ENCODE measurements at regions not wholly inside any gene's neighbourhood (a gene's known extent, or its start where the extent isn't known, plus 50 kb on each side); places are given as distances from the start of the nearest gene placed in this dataset.

DNA sequence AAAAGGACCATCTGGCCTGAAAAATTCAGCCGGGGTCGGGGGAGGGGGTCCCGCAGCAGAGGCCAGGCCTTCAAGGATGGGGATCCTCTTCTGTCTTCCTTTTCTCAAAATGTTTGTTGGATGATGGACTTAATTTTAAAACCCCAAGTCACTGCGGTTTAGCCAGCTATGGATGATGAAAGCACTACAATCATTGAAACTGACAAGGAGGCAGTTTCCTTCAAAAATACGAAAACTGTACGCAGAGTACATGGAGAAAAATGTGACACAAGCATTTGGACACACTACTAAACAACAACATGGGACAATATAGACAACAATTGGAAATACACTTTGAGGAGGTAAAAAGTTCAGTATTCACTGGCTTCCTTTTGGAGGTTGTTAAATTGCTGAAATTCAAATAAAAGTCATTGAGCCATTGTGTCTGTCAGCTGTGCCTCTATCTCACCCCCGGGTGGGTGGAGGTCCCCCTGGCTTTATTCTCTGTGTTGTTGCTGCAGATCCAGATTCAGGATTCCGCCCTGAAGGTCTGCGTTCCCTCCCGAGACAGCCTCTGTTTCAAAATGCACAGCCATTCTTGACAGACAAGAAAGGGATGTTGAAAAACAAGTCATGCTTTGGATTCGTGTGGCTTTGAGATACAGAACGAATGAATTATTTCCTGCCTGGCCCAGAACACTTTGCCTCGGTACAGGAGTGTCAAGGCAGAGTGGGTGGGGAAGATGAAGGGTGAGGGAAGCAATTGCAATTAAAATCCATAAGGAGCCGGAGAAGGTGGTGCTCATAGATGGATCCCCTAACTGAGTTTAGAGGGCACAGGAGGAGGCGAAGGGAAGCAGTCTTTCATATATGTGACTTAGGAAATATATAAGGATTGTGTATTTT lies 118.2 kb downstream of the TTLL2 start:
- peaks cover 2% of the 10 kb centered on the region for H3K27me3 Mint-ChIP-seq (ENCODE audit: low read depth)
- no peaks in the 10 kb centered on the region for H3K4me1 Mint-ChIP-seq (ENCODE audit: low read depth)

DNA sequence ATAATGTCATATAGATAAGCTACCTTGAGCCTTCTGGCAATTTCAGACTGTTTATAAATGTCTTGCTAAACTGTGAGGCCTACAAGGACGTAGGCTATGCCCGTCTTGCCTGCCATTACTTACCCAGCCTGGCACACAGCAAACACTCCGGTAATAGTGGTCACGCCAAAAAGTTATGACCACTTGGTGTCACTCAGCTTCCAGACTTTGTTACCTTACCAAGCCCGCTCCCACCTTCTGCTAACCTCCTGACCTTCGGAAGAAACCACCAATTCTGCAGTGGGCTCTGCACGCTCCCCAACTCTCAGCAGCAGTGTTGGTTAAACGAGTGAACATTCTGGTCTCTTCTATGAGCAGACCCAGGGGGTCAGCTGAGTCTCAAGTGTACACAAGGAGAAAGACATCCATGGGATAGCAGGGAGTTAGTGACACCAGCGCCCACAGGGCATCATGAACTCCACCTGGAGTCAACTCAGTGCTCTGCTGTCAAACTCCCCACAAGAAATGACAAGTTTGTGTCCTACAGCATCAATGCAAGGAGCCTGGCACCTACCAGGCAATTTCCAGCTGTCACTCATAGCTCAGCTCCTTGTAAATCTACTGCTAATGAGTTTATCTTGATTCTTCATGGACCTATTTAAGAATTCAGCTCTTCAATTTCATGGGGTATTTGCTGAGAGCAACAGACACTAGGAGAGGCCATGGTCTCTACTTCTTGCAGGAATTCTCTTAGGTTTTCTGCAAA lies 119.9 kb downstream of the TTLL2 start:
- H3K36me3 Mint-ChIP-seq (ENCODE audit: insufficient read depth), result no peaks in the 10 kb centered on the region
- no peaks in the 10 kb centered on the region for H3K9me3 Mint-ChIP-seq
- no peak for ATAC-seq
- no peaks in the 10 kb centered on the region for H3K4me1 Mint-ChIP-seq (ENCODE audit: low read depth)
- no peak for DNase-seq
- peaks cover 2% of the 10 kb centered on the region for H3K27me3 Mint-ChIP-seq (ENCODE audit: low read depth)
- H3K4me3 Mint-ChIP-seq, result no peak overlapping the region

More for the DNA sequence above, 118.2 kb downstream of the TTLL2 start:
- Mint-ChIP-seq H3K4me3 (no peak overlapping the region), H3K36me3 (ENCODE audit: insufficient read depth) (no peaks in the 10 kb centered on the region), H3K9me3 (no peaks in the 10 kb centered on the region)
- no peak for ATAC-seq
- DNase-seq, result no peak

DNA sequence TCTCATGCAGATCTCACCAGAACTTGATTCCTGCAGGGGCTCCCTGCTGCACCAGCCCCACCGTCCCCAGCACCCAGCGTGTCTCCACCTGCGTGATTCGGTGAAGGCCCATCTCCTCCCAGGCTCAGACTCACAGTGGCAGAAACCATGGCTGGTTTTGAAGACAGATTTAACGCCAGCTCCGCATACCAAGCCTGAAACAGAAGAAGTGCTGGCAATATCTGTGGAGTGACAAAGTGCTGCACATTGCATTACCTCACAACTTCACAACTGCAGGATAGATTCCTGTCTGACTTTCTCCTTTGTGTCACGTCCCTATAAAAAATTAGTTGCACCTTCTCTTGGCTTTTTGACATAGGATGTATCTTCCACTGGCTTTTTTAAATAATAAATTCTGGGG lies 120.7 kb downstream of the TTLL2 start:
- peaks cover 2% of the 10 kb centered on the region for H3K27me3 Mint-ChIP-seq (ENCODE audit: low read depth)

DNA sequence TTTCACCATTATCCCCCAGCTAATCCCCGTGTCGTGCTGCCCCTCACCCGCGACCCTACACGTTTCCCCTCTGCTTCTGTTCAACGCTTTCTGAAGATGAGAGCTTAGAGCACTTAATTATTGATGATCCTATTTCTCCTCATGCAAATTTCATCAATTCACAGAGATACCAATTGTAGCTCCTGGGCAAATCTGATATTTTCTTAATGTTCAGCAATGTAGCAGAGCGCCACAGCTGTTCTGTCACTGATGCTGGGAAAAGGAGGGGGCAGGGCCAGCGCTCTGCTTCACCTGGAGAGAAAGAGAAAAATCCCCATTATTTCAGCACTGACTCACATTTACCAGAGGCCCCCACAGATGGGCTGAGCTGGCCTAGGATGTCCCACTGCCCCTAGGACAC lies 121.2 kb downstream of the TTLL2 start:
- Mint-ChIP-seq H3K4me3 (no peak overlapping the region), H3K4me1 (ENCODE audit: low read depth) (no peaks in the 10 kb centered on the region), H3K36me3 (ENCODE audit: insufficient read depth) (no peaks in the 10 kb centered on the region), H3K9me3 (no peaks in the 10 kb centered on the region), H3K27me3 (ENCODE audit: low read depth) (peaks cover 2% of the 10 kb centered on the region)
- ATAC-seq (no peak), DNase-seq (no peak)

More for the DNA sequence above, 120.7 kb downstream of the TTLL2 start:
- ATAC-seq (no peak), DNase-seq (no peak)
- Mint-ChIP-seq H3K4me1 (ENCODE audit: low read depth) (no peaks in the 10 kb centered on the region), H3K9me3 (no peaks in the 10 kb centered on the region), H3K36me3 (ENCODE audit: insufficient read depth) (no peaks in the 10 kb centered on the region), H3K4me3 (no peak overlapping the region)

DNA sequence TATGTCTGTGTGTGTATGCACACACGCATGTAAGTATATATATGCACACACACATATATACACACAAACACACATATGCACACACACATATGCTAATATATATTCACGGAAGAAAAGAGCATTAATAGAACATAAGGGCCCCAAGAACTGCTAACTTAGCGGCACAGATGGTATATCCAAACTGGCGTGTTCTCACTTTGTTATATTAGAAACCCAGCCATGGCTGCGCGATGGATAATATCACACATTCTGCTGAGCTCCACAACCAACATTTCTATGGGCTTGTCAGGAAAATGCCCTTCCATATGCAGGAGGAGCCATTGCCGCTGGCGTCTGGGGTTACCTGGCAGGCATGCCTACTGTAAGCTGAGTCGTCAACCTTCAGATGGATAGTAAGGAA lies 122.1 kb downstream of the TTLL2 start:
- H3K9me3 Mint-ChIP-seq, result no peaks in the 10 kb centered on the region
- H3K27me3 Mint-ChIP-seq (ENCODE audit: low read depth), result peaks cover under 1% of the 10 kb centered on the region
- DNase-seq (no peak), ATAC-seq (no peak)
- H3K4me3 Mint-ChIP-seq, result no peak overlapping the region
- H3K4me1 Mint-ChIP-seq (ENCODE audit: low read depth), result no peaks in the 10 kb centered on the region
- no peaks in the 10 kb centered on the region for H3K36me3 Mint-ChIP-seq (ENCODE audit: insufficient read depth)

DNA sequence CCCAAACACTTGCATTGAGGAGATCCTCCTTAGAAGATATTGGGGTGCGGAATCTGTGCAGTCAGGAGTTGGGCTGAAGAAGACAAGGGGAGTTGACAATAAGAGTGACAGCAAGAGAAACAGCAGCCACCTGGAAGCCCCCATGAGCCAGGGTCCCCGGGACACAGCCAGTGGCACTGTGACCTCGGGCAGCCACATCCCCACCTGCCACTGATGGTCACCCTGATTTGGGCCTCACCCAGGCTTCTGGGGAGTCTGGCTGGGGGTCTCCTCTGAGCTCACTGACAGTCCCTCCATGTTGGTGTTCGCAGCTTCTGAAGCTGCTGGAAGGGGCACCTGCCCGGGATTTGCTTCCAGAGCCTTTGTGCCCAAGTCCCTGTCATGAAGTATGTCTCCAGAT lies 123.5 kb downstream of the TTLL2 start:
- no peaks in the 10 kb centered on the region for H3K4me1 Mint-ChIP-seq (ENCODE audit: low read depth)
- DNase-seq, result no peak
- no peaks in the 10 kb centered on the region for H3K9me3 Mint-ChIP-seq

DNA sequence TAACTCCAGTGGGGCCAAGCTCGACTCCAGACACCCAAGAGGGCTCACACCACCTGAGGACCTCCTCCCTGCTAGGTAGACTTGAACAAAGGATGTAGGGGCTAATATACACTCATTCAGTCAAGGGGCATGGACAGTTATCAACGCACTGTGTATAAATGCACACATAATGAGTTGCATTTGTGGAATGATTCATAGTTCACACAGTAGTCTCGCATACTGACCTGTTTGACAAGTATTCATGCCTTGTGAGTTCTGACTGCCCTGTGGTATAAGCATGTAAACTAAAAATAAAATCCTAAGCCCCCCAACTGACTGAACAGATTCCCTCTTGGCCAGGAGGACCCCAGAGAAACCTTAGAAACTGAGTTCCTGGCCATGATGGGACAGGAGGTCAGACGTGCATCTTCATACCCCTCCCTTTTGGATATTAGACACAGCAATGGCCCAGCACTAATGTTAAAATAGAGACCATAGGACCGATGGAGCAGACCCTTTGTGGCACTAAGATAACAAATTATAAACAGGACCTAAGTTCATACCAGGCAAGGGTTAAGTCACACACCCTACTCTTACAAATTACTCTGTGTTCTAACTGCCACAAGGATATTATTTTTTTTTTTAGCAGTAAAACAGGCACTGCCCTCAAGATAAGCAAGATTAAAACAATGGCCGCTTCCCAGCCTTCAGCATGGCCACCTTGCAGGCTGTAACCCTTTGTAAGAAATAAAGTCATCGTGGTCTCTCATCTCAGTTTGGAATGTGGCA lies 124.4 kb downstream of the TTLL2 start:
- H3K4me1 Mint-ChIP-seq (ENCODE audit: low read depth), result no peaks in the 10 kb centered on the region
- H3K4me3 Mint-ChIP-seq, result no peak overlapping the region
- no peaks in the 10 kb centered on the region for H3K9me3 Mint-ChIP-seq
- DNase-seq (no peak), ATAC-seq (no peak)
- H3K27me3 Mint-ChIP-seq (ENCODE audit: low read depth), result no peaks in the 10 kb centered on the region
- no peaks in the 10 kb centered on the region for H3K36me3 Mint-ChIP-seq (ENCODE audit: insufficient read depth)

More for the DNA sequence above, 123.5 kb downstream of the TTLL2 start:
- Mint-ChIP-seq H3K36me3 (ENCODE audit: insufficient read depth) (no peaks in the 10 kb centered on the region), H3K27me3 (ENCODE audit: low read depth) (no peaks in the 10 kb centered on the region), H3K4me3 (no peak overlapping the region)
- no peak for ATAC-seq

DNA sequence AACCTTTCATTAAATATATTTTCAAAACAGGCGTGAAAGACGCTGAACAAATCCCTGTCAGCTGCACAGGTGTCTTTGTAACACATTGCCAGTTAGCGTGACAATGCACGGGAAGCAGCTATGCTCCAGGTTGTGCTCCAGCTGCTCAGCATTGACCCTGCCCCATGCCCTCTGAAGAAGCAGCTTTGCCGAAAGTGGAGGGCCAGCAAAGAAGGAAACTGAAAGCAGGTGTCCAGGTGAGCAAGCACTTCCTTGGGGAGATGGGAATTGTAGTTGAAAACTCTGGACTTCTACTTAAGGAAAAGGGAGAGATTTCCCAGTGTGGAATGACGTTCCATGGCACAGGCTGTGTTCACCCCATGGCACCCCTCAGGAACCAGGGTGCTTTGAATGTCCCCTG lies 125.7 kb downstream of the TTLL2 start:
- H3K4me1 Mint-ChIP-seq (ENCODE audit: low read depth), result no peaks in the 10 kb centered on the region
- DNase-seq (no peak), ATAC-seq (no peak)
- H3K9me3 Mint-ChIP-seq, result no peaks in the 10 kb centered on the region
- no peak overlapping the region for H3K4me3 Mint-ChIP-seq
- no peaks in the 10 kb centered on the region for H3K36me3 Mint-ChIP-seq (ENCODE audit: insufficient read depth)
- H3K27me3 Mint-ChIP-seq (ENCODE audit: low read depth), result no peaks in the 10 kb centered on the region

DNA sequence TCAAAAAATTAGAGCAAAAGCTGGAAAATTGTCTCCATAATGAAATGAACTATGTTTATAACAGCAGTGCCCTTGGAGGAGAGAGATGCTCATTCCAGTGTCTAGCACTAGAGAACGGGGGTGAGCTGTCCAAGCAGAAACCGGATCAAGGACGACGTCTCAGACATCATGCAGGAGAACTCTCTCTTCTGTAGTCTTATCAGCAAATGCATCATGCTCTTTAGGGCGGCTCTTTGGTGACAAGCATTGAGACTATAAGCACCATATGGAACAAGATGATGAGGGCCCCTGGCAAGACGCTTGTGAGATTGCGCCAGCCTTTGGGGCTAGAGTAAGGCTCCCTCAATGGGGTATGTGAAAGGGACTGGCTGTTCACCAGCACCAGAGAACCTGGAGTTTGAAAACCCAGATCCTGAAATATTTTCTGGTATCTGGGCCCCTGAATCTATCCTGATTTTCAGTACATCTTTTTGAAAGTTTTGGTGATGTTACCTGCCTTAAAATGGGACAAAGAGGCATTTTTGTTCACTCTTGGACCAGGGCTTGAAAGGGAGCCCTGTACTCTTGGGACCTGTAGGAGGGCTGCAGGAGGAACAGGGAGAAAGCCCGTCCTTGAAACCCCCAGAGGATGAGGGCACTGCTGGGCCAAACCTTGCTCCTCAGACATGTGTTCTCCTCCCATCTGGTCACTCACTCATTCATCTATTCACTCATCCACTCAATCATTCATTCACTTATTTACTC lies 127.6 kb downstream of the TTLL2 start:
- H3K4me3 Mint-ChIP-seq, result no peak overlapping the region
- H3K36me3 Mint-ChIP-seq (ENCODE audit: insufficient read depth), result no peaks in the 10 kb centered on the region
- DNase-seq (no peak), ATAC-seq (no peak)
- no peaks in the 10 kb centered on the region for H3K9me3 Mint-ChIP-seq
- H3K4me1 Mint-ChIP-seq (ENCODE audit: low read depth), result no peaks in the 10 kb centered on the region
- H3K27me3 Mint-ChIP-seq (ENCODE audit: low read depth), result peaks cover 9% of the 10 kb centered on the region

DNA sequence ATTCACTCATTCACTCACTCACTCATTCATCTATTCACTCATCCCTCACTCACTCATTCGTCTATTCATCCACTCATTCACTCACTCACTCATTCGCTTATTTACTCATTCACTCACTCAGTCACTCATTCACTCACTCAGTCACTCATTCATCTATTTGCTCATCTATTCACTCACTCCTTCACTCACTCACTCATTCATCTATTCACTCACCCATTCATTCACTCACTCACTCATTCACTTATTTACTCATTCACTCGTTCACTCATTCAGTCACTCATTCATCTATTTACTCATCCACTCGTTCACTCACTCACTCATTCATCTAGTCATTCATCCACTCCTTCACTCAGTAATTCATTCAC lies 128.2 kb downstream of the TTLL2 start:
- Mint-ChIP-seq H3K9me3 (no peaks in the 10 kb centered on the region), H3K27me3 (ENCODE audit: low read depth) (peaks cover 11% of the 10 kb centered on the region), H3K4me1 (ENCODE audit: low read depth) (no peaks in the 10 kb centered on the region), H3K4me3 (no peak overlapping the region), H3K36me3 (ENCODE audit: insufficient read depth) (no peaks in the 10 kb centered on the region)
- no peak for DNase-seq
- no peak for ATAC-seq

DNA sequence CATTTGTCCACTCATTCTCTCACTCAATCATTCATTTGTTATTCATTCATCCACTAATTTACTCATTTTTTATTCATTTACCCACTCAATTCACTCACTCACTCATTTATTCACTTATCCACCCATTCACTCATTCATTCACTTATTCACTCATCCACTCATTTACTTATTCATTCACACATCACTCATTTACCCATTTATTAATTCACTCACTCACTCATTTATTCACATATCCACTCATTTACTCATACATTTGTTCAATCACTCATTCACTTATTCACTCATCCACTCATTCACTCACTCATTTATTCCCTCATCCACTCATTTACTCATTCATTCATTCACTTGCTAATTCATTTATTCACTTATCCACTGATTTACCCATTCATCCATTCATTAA lies 129.1 kb downstream of the TTLL2 start:
- DNase-seq, result no peak
- Mint-ChIP-seq H3K27me3 (ENCODE audit: low read depth) (peaks cover 18% of the 10 kb centered on the region), H3K9me3 (no peaks in the 10 kb centered on the region), H3K36me3 (ENCODE audit: insufficient read depth) (no peaks in the 10 kb centered on the region), H3K4me1 (ENCODE audit: low read depth) (no peaks in the 10 kb centered on the region), H3K4me3 (no peak overlapping the region)
- no peak for ATAC-seq

DNA sequence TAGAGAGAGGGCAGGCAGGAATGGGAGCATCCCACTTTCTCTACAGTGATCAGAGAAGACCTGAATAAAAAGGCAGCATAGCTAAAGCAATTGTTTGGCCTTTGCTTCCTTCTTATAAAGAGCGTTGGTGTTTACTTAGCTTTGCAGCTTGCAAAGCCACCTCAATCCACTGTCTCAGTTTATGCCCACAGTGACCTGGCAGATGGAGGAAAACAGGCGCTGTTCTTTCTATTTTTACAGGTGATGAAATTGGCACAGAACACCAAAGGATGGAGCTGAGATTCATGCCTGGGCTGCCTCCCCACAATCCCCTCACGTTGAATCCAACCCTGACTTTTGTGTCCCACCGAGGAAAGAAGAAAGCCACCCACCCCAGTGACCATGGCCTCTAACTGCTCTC lies 130.5 kb downstream of the TTLL2 start:
- peaks cover 26% of the 10 kb centered on the region for H3K27me3 Mint-ChIP-seq (ENCODE audit: low read depth)

DNA sequence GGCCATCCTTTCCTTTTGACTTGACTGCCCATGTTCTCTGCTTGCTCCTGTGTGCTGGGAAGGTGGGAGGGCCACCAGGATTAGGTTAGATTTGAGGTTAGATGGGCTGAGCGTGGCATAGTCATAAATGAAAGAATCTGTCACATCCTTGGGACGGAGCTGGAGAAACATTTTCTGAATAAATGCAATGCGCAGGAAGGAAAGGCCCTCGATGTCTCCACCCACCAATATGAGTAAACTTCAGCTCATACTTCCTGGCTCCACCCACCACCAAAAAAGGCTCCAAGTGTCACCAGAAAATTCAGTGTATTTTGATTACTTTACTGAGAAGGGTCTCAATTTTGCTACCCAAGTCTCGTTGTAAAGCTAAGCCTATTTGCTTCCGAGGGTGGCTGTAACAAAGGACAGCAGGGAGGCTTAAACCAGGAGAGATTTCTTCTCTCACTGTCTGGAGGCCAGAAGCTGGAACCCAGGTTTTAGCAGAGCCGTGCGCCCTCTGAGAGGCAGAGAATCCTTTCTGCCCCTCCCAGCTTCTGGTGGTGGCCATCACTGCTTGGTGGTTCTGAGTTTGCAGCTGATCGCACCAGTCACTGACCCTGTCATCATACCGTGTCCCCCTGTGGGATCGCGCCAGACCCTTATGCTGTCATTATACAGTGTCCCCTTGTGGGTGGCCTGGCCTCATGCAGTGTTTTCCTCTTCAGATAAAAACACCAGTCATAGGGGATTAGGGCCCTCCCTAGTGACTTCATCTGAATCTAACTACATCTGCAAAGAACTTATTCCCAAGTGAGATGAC lies 137.8 kb downstream of the TTLL2 start:
- no peaks in the 10 kb centered on the region for H3K4me1 Mint-ChIP-seq (ENCODE audit: low read depth)
- H3K9me3 Mint-ChIP-seq, result no peaks in the 10 kb centered on the region
- no peaks in the 10 kb centered on the region for H3K36me3 Mint-ChIP-seq (ENCODE audit: insufficient read depth)
- no peak for ATAC-seq
- no peak overlapping the region for H3K4me3 Mint-ChIP-seq
- peaks cover 24% of the 10 kb centered on the region for H3K27me3 Mint-ChIP-seq (ENCODE audit: low read depth)
- no peak for DNase-seq

More for the DNA sequence above, 130.5 kb downstream of the TTLL2 start:
- no peaks in the 10 kb centered on the region for H3K9me3 Mint-ChIP-seq
- H3K4me3 Mint-ChIP-seq, result no peak overlapping the region
- H3K36me3 Mint-ChIP-seq (ENCODE audit: insufficient read depth), result no peaks in the 10 kb centered on the region
- no peak for DNase-seq
- H3K4me1 Mint-ChIP-seq (ENCODE audit: low read depth), result no peaks in the 10 kb centered on the region
- ATAC-seq, result no peak

Measured in activated T-cell treated with anti-CD3 and anti-CD28 coated beads, Interleukin-2, amount 50 U/mL, for 4 hours (primary cell).